ENCODE measurements at regions not wholly inside any gene's neighbourhood (a gene's known extent, or its start where the extent isn't known, plus 50 kb on each side); places are given as distances from the start of the nearest gene placed in this dataset.

- TF ChIP-seq, protein P1, sequence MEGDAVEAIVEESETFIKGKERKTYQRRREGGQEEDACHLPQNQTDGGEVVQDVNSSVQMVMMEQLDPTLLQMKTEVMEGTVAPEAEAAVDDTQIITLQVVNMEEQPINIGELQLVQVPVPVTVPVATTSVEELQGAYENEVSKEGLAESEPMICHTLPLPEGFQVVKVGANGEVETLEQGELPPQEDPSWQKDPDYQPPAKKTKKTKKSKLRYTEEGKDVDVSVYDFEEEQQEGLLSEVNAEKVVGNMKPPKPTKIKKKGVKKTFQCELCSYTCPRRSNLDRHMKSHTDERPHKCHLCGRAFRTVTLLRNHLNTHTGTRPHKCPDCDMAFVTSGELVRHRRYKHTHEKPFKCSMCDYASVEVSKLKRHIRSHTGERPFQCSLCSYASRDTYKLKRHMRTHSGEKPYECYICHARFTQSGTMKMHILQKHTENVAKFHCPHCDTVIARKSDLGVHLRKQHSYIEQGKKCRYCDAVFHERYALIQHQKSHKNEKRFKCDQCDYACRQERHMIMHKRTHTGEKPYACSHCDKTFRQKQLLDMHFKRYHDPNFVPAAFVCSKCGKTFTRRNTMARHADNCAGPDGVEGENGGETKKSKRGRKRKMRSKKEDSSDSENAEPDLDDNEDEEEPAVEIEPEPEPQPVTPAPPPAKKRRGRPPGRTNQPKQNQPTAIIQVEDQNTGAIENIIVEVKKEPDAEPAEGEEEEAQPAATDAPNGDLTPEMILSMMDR (IDR thresholded peaks at IDR 0.05): no peak
- TF ChIP-seq EP300 (IDR thresholded peaks at IDR 0.05) (no peak), POLR2A (IDR thresholded peaks at IDR 0.05) (no peak)
Measured at GRCh38 chr12:5096241-5096924, 52.7 kb downstream of the KCNA5 start.

All from ovary (tissue), 3 donors.